CD4-positive, alpha-beta memory T cell (primary cell): ENCODE measurements at regions not wholly inside any gene's neighbourhood (a gene's known extent, or its start where the extent isn't known, plus 50 kb on each side); places are given as distances from the start of the nearest gene placed in this dataset.

Experiments
- CTCF ChIA-PET: fragments of 350-600 bp; sonication (Branson Sonifier 250); formaldehyde crosslinking; loops from one replicate; lab custom pipeline; 2021; ENCODE audit warnings: inconsistent platforms; ENCODE audit not compliant: partially characterized antibody; lab: Charles Lee
- POLR2A ChIA-PET: fragments of 350-600 bp; sonication (Branson Sonifier 250); formaldehyde crosslinking; loops from one replicate; lab custom pipeline; 2021; ENCODE audit not compliant: partially characterized antibody; lab: Charles Lee
- DNase-seq, 5 donors: peaks; one replicate each; pipeline versions ENCODE4 v3.0.0 to v3.0.0-alpha.2; 2020 to 2022; ENCODE audit warnings: mixed read lengths in 1 of 5
- H3K27ac ChIP-seq: one replicate; pipeline ENCODE4 v1.7.0; 2013; ENCODE audit warnings: low read depth, low read length
- H3K27me3 ChIP-seq: 2 replicates; pipeline ENCODE4 v1.7.0; 2013; ENCODE audit warnings: mild to moderate bottlenecking, low read length, moderate library complexity; ENCODE audit not compliant: insufficient read depth
- H3K36me3 ChIP-seq: 2 replicates; pipeline ENCODE4 v1.7.0; 2013; ENCODE audit warnings: mild to moderate bottlenecking, low read length, moderate library complexity; ENCODE audit not compliant: insufficient read depth
- H3K4me1 ChIP-seq: 2 replicates; pipeline ENCODE4 v1.7.0; 2013; ENCODE audit warnings: mild to moderate bottlenecking, low read length, moderate library complexity; ENCODE audit not compliant: insufficient read depth
- H3K4me3 ChIP-seq, 2 donors: one replicate each; pipeline ENCODE4 v1.7.0; 2013; ENCODE audit warnings: low read length in 2 of 2, mild to moderate bottlenecking in 1 of 2
- H3K9me3 ChIP-seq, 2 donors: one replicate each; pipeline ENCODE4 v1.7.0; 2013; ENCODE audit warnings: low read length in 2 of 2, control low read depth in 1 of 2; ENCODE audit not compliant: control insufficient read depth in 1 of 2
- H3K27ac Mint-ChIP-seq, 7 donors: one replicate each; pipeline ENCODE4 v1.8.0; 2020 to 2021; ENCODE audit warnings: mixed read lengths in 7 of 7, mild to moderate bottlenecking in 6 of 7, inconsistent platforms in 3 of 7, moderate library complexity in 3 of 7
- H3K27me3 Mint-ChIP-seq, 2 donors: one replicate each; pipeline ENCODE4 v1.8.0; 2020 to 2021; ENCODE audit warnings: mixed read lengths in 2 of 2
- H3K36me3 Mint-ChIP-seq, 2 donors: one replicate each; pipeline ENCODE4 v1.8.0; 2020 to 2021; ENCODE audit warnings: mixed read lengths in 2 of 2, inconsistent platforms in 1 of 2, mild to moderate bottlenecking in 1 of 2
- H3K4me1 Mint-ChIP-seq, 4 donors: one replicate each; pipeline ENCODE4 v1.8.0; 2020 to 2021; ENCODE audit warnings: mixed read lengths in 4 of 4, mild to moderate bottlenecking in 1 of 4
- H3K4me3 Mint-ChIP-seq, 8 donors: one replicate each; pipeline ENCODE4 v1.8.0; 2020 to 2021; ENCODE audit warnings: mixed read lengths in 8 of 8, mild to moderate bottlenecking in 7 of 8, moderate library complexity in 6 of 8, inconsistent platforms in 3 of 8
- H3K9me3 Mint-ChIP-seq, 8 donors: one replicate each; pipeline ENCODE4 v1.8.0; 2020 to 2021; ENCODE audit warnings: mixed read lengths in 8 of 8, mild to moderate bottlenecking in 5 of 8, inconsistent platforms in 3 of 8, moderate library complexity in 1 of 8
- intact Hi-C: fragments of 100-400 bp; cut with micrococcal nuclease; formaldehyde crosslinking; loops from one replicate; pipeline ENCODE4 v1.15.1; 2023

- no peak overlapping the region for H3K27ac ChIP-seq
- Mint-ChIP-seq H3K4me1 (no peaks in the 10 kb centered on the region), H3K4me3 (no peak overlapping the region), H3K9me3 (peaks cover 0 to 11% (median 3%) of the 10 kb centered on the region in 8 donors), H3K27me3 (no peaks in the 10 kb centered on the region), H3K36me3 (no peaks in the 10 kb centered on the region), H3K27ac (no peak overlapping the region)
- no peaks in the 10 kb centered on the region for H3K27me3 ChIP-seq
- intact Hi-C loops = no loop called here
- CTCF ChIA-PET = no interaction called here
- POLR2A ChIA-PET = no interaction called here
- no peaks in the 10 kb centered on the region for H3K9me3 ChIP-seq
- no peak overlapping the region for H3K4me3 ChIP-seq
- DNase-seq = no peak
- H3K4me1 ChIP-seq = no peaks in the 10 kb centered on the region
- no peaks in the 10 kb centered on the region for H3K36me3 ChIP-seq
These were observed 668.8 kb upstream of the KLF4 start for GRCh38 chr9:108158236-108158995.

GRCh38 chr9:108156270-108156998 lies 666.9 kb upstream of the KLF4 start:
- CTCF ChIA-PET = no interaction called here
- Histone ChIP-seq H3K4me1 (no peaks in the 10 kb centered on the region), H3K36me3 (no peaks in the 10 kb centered on the region), H3K4me3 (no peak overlapping the region), H3K9me3 (no peaks in the 10 kb centered on the region), H3K27me3 (no peaks in the 10 kb centered on the region), H3K27ac (no peak overlapping the region)
- DNase-seq = no peak
- Mint-ChIP-seq H3K27ac (no peak overlapping the region), H3K4me1 (no peaks in the 10 kb centered on the region), H3K36me3 (no peaks in the 10 kb centered on the region), H3K9me3 (peaks cover 0 to 11% (median 2%) of the 10 kb centered on the region in 8 donors), H3K27me3 (no peaks in the 10 kb centered on the region), H3K4me3 (no peak overlapping the region)
- intact Hi-C loops = no loop called here
- POLR2A ChIA-PET = no interaction called here

- intact Hi-C loops = no loop called here
- Mint-ChIP-seq H3K27ac (no peak overlapping the region), H3K4me1 (no peaks in the 10 kb centered on the region), H3K36me3 (no peaks in the 10 kb centered on the region), H3K9me3 (peaks cover 0 to 4% (median 0%) of the 10 kb centered on the region in 8 donors), H3K27me3 (no peaks in the 10 kb centered on the region), H3K4me3 (no peak overlapping the region)
- no peak for DNase-seq
- no peak overlapping the region for H3K4me3 ChIP-seq
- no peaks in the 10 kb centered on the region for H3K9me3 ChIP-seq
- no peaks in the 10 kb centered on the region for H3K27me3 ChIP-seq
- H3K27ac ChIP-seq = no peak overlapping the region
- no peaks in the 10 kb centered on the region for H3K36me3 ChIP-seq
- no peaks in the 10 kb centered on the region for H3K4me1 ChIP-seq
- ChIA-PET POLR2A (no interaction called here), CTCF (no interaction called here)
These were observed 663.8 kb upstream of the KLF4 start for GRCh38 chr9:108153416-108153815.

- Mint-ChIP-seq H3K27ac (no peak overlapping the region), H3K27me3 (no peaks in the 10 kb centered on the region), H3K4me3 (no peak overlapping the region), H3K36me3 (no peaks in the 10 kb centered on the region), H3K4me1 (no peaks in the 10 kb centered on the region), H3K9me3 (peaks cover 0 to 8% (median 2%) of the 10 kb centered on the region in 8 donors)
- intact Hi-C loops = no loop called here
- no peak overlapping the region for H3K4me3 ChIP-seq
- no peak overlapping the region for H3K27ac ChIP-seq
- no peaks in the 10 kb centered on the region for H3K27me3 ChIP-seq
- ChIA-PET CTCF (no interaction called here), POLR2A (no interaction called here)
- no peaks in the 10 kb centered on the region for H3K9me3 ChIP-seq
- H3K36me3 ChIP-seq = no peaks in the 10 kb centered on the region
- no peak for DNase-seq
- H3K4me1 ChIP-seq = no peaks in the 10 kb centered on the region
These were observed 661.4 kb upstream of the KLF4 start for GRCh38 chr9:108150736-108151586.

- ChIA-PET POLR2A (no interaction called here), CTCF (no interaction called here)
- intact Hi-C loops = no loop called here
- Histone ChIP-seq H3K27me3 (no peaks in the 10 kb centered on the region), H3K36me3 (no peaks in the 10 kb centered on the region), H3K27ac (no peak overlapping the region), H3K9me3 (no peaks in the 10 kb centered on the region), H3K4me3 (no peak overlapping the region), H3K4me1 (no peaks in the 10 kb centered on the region)
- DNase-seq = no peak
- Mint-ChIP-seq H3K9me3 (peaks cover 0 to 10% (median 4%) of the 10 kb centered on the region in 8 donors), H3K4me3 (no peak overlapping the region), H3K36me3 (no peaks in the 10 kb centered on the region), H3K27ac (no peak overlapping the region), H3K27me3 (no peaks in the 10 kb centered on the region), H3K4me1 (no peaks in the 10 kb centered on the region)
These were observed 659.8 kb upstream of the KLF4 start for GRCh38 chr9:108149326-108149725.

GRCh38 chr9:108142504-108143201 lies 653.1 kb upstream of the KLF4 start:
- Mint-ChIP-seq H3K4me3 (no peak overlapping the region), H3K9me3 (peaks cover 0 to 8% (median 5%) of the 10 kb centered on the region in 8 donors), H3K36me3 (no peaks in the 10 kb centered on the region), H3K4me1 (no peaks in the 10 kb centered on the region), H3K27ac (no peak overlapping the region), H3K27me3 (no peaks in the 10 kb centered on the region)
- Histone ChIP-seq H3K4me3 (no peak overlapping the region), H3K9me3 (no peaks in the 10 kb centered on the region), H3K36me3 (no peaks in the 10 kb centered on the region), H3K27ac (no peak overlapping the region), H3K4me1 (no peaks in the 10 kb centered on the region), H3K27me3 (no peaks in the 10 kb centered on the region)
- intact Hi-C loops = no loop called here
- no peak for DNase-seq
- POLR2A ChIA-PET = no interaction called here
- CTCF ChIA-PET = no interaction called here

GRCh38 chr9:108142142-108142503 lies 652.6 kb upstream of the KLF4 start:
- intact Hi-C loops = no loop called here
- Histone ChIP-seq H3K27me3 (no peaks in the 10 kb centered on the region), H3K4me1 (no peaks in the 10 kb centered on the region), H3K9me3 (no peaks in the 10 kb centered on the region), H3K4me3 (no peak overlapping the region), H3K27ac (no peak overlapping the region), H3K36me3 (no peaks in the 10 kb centered on the region)
- Mint-ChIP-seq H3K4me3 (no peak overlapping the region), H3K27ac (no peak overlapping the region), H3K27me3 (no peaks in the 10 kb centered on the region), H3K9me3 (peaks cover 0 to 6% (median 4%) of the 10 kb centered on the region in 8 donors), H3K36me3 (no peaks in the 10 kb centered on the region), H3K4me1 (no peaks in the 10 kb centered on the region)
- DNase-seq = no peak
- ChIA-PET POLR2A (no interaction called here), CTCF (no interaction called here)
